HepG2 (cell line): ENCODE measurements at regions not wholly inside any gene's neighbourhood (a gene's known extent, or its start where the extent isn't known, plus 50 kb on each side); places are given as distances from the start of the nearest gene placed in this dataset.

Experiments
- ATAC-seq: fragments of 200-7000 bp; cut with Tn5 transposase; 3 replicates; pipeline ENCODE4 v1.9.1; 2020; ENCODE audit warnings: mild to moderate bottlenecking, moderate library complexity
- BruUV-seq: library from RNA; stranded (reverse); fragments of 400-500 nt; replicated peaks from 2 replicates; lab custom pipeline; 2021; lab: Mats Ljungman, UMichigan
- CTCF ChIA-PET: fragments of 300-600 bp; formaldehyde crosslinking; extraction: SDS; loops from one replicate; lab custom pipeline; 2021; ENCODE audit warnings: low total read pairs, inconsistent platforms, low intra/inter-chr PET ratio; lab: Yijun Ruan, JAX
- POLR2A ChIA-PET: fragments of 350-600 bp; sonication (Branson Sonifier 250); formaldehyde crosslinking; loops from one replicate; lab custom pipeline; 2020; ENCODE audit warnings: antibody characterized with exemption, inconsistent platforms; lab: Yijun Ruan, JAX
- DNase-seq: peaks from one replicate; pipeline ENCODE4 v3.0.0-alpha.2; 2015; ENCODE audit warnings: low spot score
- FAIRE-seq: peaks from 3 replicates; lab custom pipeline; 2011; peaks lifted over from hg19 to GRCh38; lab: Jason Lieb, UNC
- H2AFZ ChIP-seq: one replicate; pipeline ENCODE4 v1.6.1; 2011; ENCODE audit warnings: low read length, inconsistent platforms
- H3K27ac ChIP-seq: fragments of 300-600 bp; 3 replicates; pipeline ENCODE4 v1.8.0; 2011; ENCODE audit warnings: mixed run types, mild to moderate bottlenecking, mixed read lengths, low read length, inconsistent platforms; ENCODE audit not compliant: insufficient read depth; ENCODE audit errors: extremely low read length
- H3K27me3 ChIP-seq, 2 experiments: fragments of 200-600 bp in 1 of 2; 2 replicates in 1 of 2; 3 replicates in 1 of 2; pipeline versions ENCODE4 v1.6.0 to v1.8.0; 2011; ENCODE audit warnings: low read length in 2 of 2, mild to moderate bottlenecking in 2 of 2, moderate library complexity in 2 of 2, inconsistent platforms in 1 of 2; ENCODE audit not compliant: insufficient read depth in 2 of 2, control insufficient read depth in 1 of 2
- H3K36me3 ChIP-seq, 2 experiments: fragments of 200-600 bp in 1 of 2; replicated peaks in 1 of 2; 2 replicates in 1 of 2; 3 replicates in 1 of 2; pipeline versions ENCODE4 v1.5.1 to v1.8.0; 2011; ENCODE audit warnings: low read length in 2 of 2, inconsistent platforms in 1 of 2; ENCODE audit not compliant: insufficient read depth in 2 of 2, control insufficient read depth in 1 of 2
- H3K4me1 ChIP-seq: 2 replicates; pipeline ENCODE4 v1.5.1; 2012; ENCODE audit warnings: low read length, inconsistent platforms; ENCODE audit not compliant: insufficient read depth
- H3K4me2 ChIP-seq: 2 replicates; pipeline ENCODE4 v1.6.0; 2011; ENCODE audit warnings: low read depth, low read length, inconsistent platforms
- H3K4me3 ChIP-seq, 3 experiments: fragments of 200-600 bp in 1 of 3; sonication (generic), shearing (Covaris generic) in 1 of 3; replicated peaks in 1 of 3; 2 replicates each; pipeline ENCODE4 v1.5.1; 2011 to 2016; ENCODE audit warnings: low read length in 3 of 3, inconsistent platforms in 2 of 3, low read depth in 2 of 3, mild to moderate bottlenecking in 2 of 3, control low read depth in 1 of 3, mixed read lengths in 1 of 3; ENCODE audit not compliant: insufficient read depth in 1 of 3
- H3K79me2 ChIP-seq: one replicate; pipeline ENCODE4 v1.6.1; 2011; ENCODE audit warnings: low read length, inconsistent platforms; ENCODE audit not compliant: insufficient read depth
- H3K9ac ChIP-seq: 2 replicates; pipeline ENCODE4 v1.6.0; 2011; ENCODE audit warnings: mild to moderate bottlenecking, low read depth, low read length, inconsistent platforms; ENCODE audit not compliant: insufficient read depth
- H3K9me3 ChIP-seq: 2 replicates; pipeline ENCODE4 v1.5.1; 2012; ENCODE audit warnings: mild to moderate bottlenecking, low read length
- H4K20me1 ChIP-seq: 2 replicates; pipeline ENCODE4 v1.6.0; 2011; ENCODE audit warnings: inconsistent platforms, mild to moderate bottlenecking, low read length, moderate library complexity; ENCODE audit not compliant: insufficient read depth
- DRAP1 ChIP-seq: IDR thresholded peaks from 2 replicates; pipeline ENCODE4 v1.6.1; 2016; ENCODE audit warnings: missing genetic modification reagents, missing compliant biosample characterization
- FOSL1 ChIP-seq: sonication (generic); formaldehyde crosslinking; IDR thresholded peaks from 2 replicates; pipeline ENCODE4 v1.9.0; 2021; ENCODE audit warnings: missing genetic modification reagents, borderline replicate concordance
- NR1H2 ChIP-seq: sonication (generic); formaldehyde crosslinking; IDR thresholded peaks from 2 replicates; pipeline ENCODE4 v1.8.1; 2022; ENCODE audit warnings: low read depth, missing genetic modification reagents, borderline replicate concordance
- SETDB1 ChIP-seq: sonication (generic); formaldehyde crosslinking; IDR thresholded peaks from 2 replicates; pipeline ENCODE4 v1.5.1; 2020; ENCODE audit warnings: missing genetic modification reagents, mild to moderate bottlenecking, borderline replicate concordance
- THRA ChIP-seq: sonication (generic); formaldehyde crosslinking; IDR thresholded peaks from 2 replicates; pipeline ENCODE4 v1.4.0; 2020; ENCODE audit warnings: missing genetic modification reagents, borderline replicate concordance
- ZBED4 ChIP-seq: sonication (generic); formaldehyde crosslinking; IDR thresholded peaks from 2 replicates; pipeline ENCODE4 v1.4.0; 2020; ENCODE audit warnings: missing genetic modification reagents, borderline replicate concordance
- ZBTB21 ChIP-seq: sonication (generic); formaldehyde crosslinking; IDR thresholded peaks from 2 replicates; pipeline ENCODE4 v1.4.0; 2020; ENCODE audit warnings: missing genetic modification reagents
- ZBTB37 ChIP-seq: sonication (generic); formaldehyde crosslinking; IDR thresholded peaks from 2 replicates; pipeline ENCODE4 v1.4.0; 2020; ENCODE audit warnings: mild to moderate bottlenecking, missing genetic modification reagents
- ZNF256 ChIP-seq: sonication (generic); formaldehyde crosslinking; conservative IDR thresholded peaks from 2 replicates; pipeline ENCODE4 v1.4.0; 2020; ENCODE audit warnings: missing genetic modification reagents
- in situ Hi-C: cut with HindIII; loops from 2 replicates; pipeline ENCODE4 v1.10.0; 2017; ENCODE audit warnings: low pct_unique_long_range_greater_than_20kb; ENCODE audit not compliant: extremely low pct_ligation_motif_present
- intact Hi-C: fragments of 100-400 bp; cut with micrococcal nuclease; formaldehyde crosslinking; loops from one replicate; pipeline ENCODE4 v1.10.0; 2022; ENCODE audit not compliant: unreplicated experiment

- TF ChIP-seq FOSL1 (CRISPR knock-in tag), result no peak
- no peak for TF ChIP-seq ZBED4 (CRISPR knock-in tag)
- no peak for TF ChIP-seq DRAP1 (CRISPR knock-in tag)
- TF ChIP-seq THRA (CRISPR knock-in tag), result no peak
- no peak for TF ChIP-seq ZNF256 (CRISPR knock-in tag)
- TF ChIP-seq NR1H2 (CRISPR knock-in tag), result no peak
- TF ChIP-seq ZBTB21 (CRISPR knock-in tag), result no peak
- TF ChIP-seq ZBTB37 (CRISPR knock-in tag), result no peak
- TF ChIP-seq SETDB1 (CRISPR knock-in tag), result no peak
- no peak overlapping the region for H3K4me3 ChIP-seq
- H3K9me3 ChIP-seq, result no peaks in the 10 kb centered on the region
- H3K79me2 ChIP-seq, result no peaks in the 10 kb centered on the region
- no peak overlapping the region for H2AFZ ChIP-seq
- no TSS peak for BruUV-seq
- H3K4me2 ChIP-seq, result no peak overlapping the region
- no peaks in the 10 kb centered on the region for H4K20me1 ChIP-seq
- no peaks in the 10 kb centered on the region for H3K4me1 ChIP-seq
- ATAC-seq, result no peak
- intact Hi-C loops, result no loop called here
- no peaks in the 10 kb centered on the region for H3K27me3 ChIP-seq
- ChIA-PET CTCF (no interaction called here), POLR2A (no interaction called here)
- no peaks in the 10 kb centered on the region for H3K36me3 ChIP-seq
- H3K27ac ChIP-seq, result no peak overlapping the region
- no peak overlapping the region for H3K9ac ChIP-seq
- DNase-seq, result no peak
- in situ Hi-C loops, result no loop called here
- no peak for FAIRE-seq
Observed at GRCh38 chr10:118139321-118139720, 92.6 kb upstream of the RAB11FIP2 start.
